GM18520 (cell line): ENCODE measurements at regions not wholly inside any gene's neighbourhood (a gene's known extent, or its start where the extent isn't known, plus 50 kb on each side); places are given as distances from the start of the nearest gene placed in this dataset.
"Not testable (repeated sequence)": the region's sequence is repeated elsewhere in the genome, so short reads cannot be mapped to it uniquely, and the experiment has no call there.

Experiments
- ATAC-seq: cut with Tn5 transposase; IDR thresholded peaks from one replicate; pipeline ENCODE4 v1.9.1; 2021; ENCODE audit not compliant: unreplicated experiment

DNA sequence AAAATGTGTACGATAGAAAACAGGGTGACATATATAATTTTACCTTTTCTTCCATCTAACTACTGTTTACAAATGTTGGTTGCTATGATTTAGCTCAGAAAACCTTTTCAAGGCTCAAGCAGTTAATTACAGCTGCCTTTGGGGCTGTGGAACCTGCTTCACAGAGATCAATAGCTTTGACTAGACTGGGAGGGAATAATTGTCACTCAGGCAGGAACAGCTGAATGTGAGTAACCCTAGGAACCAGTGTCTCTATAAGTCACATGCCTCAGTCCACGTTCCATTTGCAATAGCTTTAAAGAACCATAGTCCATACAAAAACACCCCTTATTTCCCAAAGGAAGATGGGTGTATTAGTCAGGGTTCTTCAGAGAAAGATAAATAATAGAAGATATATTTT is 306.8 kb upstream of the ERCC4 start:
- no peak for ATAC-seq

- no peak for ATAC-seq
Measured at GRCh38 chr16:13621639-13622038, 298.3 kb upstream of the ERCC4 start.

DNA sequence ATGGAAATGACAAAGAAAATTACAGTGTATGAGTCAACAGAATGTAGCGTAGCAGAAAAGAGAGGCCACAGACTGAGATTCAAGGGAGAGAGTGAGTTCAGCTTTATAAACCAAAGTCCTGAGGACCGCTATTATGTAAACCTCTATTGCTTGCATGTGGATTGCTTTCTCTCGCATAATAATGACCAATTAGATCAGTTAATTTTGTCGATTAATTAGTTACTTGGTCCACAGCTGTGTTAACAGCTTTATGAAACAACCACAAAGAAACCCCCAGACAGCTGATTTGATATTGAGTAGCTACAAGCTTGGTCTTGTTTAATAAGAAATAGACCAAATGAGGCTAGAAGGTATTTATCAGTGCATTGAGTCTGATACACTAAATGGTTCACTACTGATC is 291.8 kb upstream of the ERCC4 start:
- no peak for ATAC-seq

DNA sequence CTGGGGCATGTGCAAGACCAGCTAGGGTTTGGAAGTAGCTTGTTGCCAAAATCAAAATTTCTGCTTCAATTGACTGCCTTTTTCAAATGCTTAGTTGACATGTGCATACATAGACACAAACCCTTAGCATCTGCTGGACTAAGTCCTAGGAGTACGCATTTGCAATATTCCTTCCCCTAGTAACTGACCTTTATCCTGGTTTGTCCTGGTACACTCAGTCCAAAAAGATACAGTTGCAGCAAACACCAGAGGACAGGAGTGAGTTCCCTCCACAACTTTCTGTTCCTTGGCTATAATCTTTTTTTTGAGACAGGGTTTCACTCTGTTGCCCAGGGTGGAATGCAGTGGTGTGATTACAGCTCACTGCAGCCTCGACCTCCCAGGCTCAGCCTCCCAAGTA is 290.2 kb upstream of the ERCC4 start:
- ATAC-seq: no peak

GRCh38 chr16:13630374-13630773 is 289.6 kb upstream of the ERCC4 start:
- no peak for ATAC-seq

GRCh38 chr16:13631213-13631767 is 288.7 kb upstream of the ERCC4 start:
- no peak for ATAC-seq

DNA sequence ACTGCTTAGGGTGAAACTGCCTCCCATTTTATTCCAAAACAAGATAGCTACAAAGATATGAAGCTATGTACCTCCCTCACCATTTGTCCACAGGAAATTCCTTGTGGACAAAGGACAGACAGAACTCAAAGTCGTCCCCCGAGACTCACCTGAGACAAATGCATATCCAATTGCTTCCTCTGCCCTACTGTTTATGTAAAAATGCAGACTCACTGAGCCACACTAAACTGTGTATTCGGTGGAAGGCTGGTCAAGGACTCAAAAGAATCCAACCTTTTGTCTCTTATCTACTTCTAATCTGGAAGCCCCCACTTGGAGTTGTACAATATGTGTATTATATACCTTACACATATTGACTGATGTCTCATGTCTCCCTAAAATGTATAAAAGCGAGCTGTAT is 288.0 kb upstream of the ERCC4 start:
- no peak for ATAC-seq

DNA sequence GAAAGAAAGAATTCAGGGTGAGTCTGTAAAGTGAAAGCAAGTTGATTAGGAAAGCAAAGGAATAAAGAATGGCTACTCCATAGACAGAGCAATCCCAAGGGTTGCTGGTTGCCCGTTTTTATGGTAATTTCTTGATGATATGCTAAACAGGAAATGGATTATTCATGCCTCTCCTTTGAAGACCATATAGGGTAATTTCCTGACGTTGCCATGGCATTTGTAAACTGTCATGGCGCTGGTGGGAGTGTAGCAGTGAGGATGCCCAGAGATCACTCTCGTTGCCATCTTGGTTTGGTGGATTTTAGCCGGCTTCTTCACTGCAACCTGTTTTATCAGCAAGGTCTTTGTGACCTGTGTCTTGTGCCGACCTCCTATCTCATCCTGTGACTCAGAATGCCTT is 287.4 kb upstream of the ERCC4 start:
- not testable (repeated sequence) for ATAC-seq

GRCh38 chr16:13633391-13633861 is 286.5 kb upstream of the ERCC4 start:
- no peak for ATAC-seq

DNA sequence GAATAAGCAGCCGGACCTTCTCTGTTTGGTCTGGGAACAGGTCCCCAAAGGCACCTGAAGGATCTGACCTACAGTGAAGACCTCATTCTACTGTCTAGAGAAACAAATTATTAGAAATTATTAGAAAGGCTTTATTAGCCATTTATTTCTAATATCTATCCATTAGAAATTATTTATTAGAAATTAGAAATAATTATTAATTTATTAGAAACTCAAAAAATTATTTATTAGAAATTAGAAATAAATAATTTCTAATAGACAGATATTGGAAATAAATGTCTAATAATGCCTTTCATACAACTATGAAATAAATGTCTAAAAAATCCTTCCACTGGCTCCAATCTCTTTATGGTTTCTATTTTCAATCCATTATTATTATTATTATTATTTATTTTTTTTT is 285.7 kb upstream of the ERCC4 start:
- ATAC-seq: no peak

DNA sequence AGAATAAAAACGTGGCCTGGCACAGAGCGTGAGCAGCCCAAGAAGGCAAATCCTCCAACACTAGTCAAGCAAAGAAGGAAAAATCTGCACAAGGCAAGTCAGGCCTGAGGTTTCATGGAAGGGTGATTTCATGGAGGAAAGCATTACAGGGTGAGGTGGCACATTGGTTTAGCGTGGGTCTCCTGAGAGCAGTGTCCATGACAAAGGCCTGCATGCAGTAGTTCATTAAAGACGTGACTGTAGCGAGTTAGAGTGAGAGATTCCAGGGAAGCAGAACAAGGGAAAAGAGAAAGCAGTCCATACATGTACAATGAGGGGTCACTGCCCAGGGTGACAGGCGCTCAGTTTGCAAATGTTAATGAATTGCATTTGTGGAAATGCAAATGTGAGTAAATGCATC is 285.0 kb upstream of the ERCC4 start:
- no peak for ATAC-seq

DNA sequence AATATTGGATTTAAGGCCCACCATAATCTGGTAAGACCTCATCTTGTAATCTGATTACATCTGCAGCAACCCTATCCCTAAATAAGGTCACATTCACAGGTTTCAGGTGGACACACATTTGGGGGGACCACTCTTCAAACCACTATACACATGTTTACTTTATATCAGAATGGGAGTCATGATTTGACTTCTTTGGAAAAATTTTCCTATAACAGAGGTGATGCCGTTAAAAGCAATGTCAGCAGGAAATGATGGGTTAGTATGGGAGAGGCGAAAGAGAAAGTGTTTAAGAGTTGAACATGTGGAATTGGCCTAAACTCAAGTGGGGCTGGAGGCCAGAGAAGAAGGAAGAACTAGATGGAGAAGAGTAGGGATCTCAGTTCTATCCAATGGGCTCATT is 281.7 kb upstream of the ERCC4 start:
- no peak for ATAC-seq

GRCh38 chr16:13643412-13643811 is 276.5 kb upstream of the ERCC4 start:
- ATAC-seq: no peak

DNA sequence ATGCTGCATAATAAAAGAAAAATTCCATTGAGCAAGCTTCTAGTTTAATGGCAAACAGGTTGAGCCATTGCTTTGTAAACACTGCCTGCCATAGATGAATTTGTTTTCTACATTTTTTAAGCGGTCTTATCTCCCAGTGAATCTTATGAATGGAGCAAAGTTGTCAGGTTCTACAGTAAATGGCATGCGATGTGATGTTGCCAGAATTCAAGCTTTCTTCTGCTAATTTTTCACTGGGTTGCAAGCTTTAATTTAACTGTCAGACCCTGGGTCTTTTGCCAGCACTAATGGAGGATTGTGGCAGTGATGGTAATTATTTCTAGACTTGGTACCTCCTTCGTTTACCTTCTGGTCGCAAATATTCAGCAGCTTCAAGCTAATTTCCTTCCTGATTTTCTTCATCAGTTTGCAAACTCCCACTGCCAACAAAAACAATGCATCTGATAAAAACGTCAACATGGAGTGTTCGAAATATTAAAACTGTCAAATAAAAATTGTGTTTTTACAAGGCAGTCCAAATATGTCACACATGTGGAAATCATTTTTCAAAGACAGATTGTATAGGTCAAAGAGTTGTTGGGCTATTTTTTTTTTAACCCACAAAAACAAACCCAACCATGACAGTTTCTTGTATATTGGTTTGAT is 274.2 kb upstream of the ERCC4 start:
- no peak for ATAC-seq

- ATAC-seq: no peak
Measured at GRCh38 chr16:13660807-13661206, 259.1 kb upstream of the ERCC4 start.

GRCh38 chr16:13665876-13666275 is 254.1 kb upstream of the ERCC4 start:
- ATAC-seq: no peak

- ATAC-seq: no peak
Measured at GRCh38 chr16:13672196-13672595, 247.8 kb upstream of the ERCC4 start.

GRCh38 chr16:13680021-13680889 is 239.7 kb upstream of the ERCC4 start:
- no peak for ATAC-seq

- ATAC-seq: no peak
Measured at GRCh38 chr16:13684819-13685563, 235.0 kb upstream of the ERCC4 start.

GRCh38 chr16:13696017-13696416 is 223.9 kb upstream of the ERCC4 start:
- ATAC-seq: no peak

DNA sequence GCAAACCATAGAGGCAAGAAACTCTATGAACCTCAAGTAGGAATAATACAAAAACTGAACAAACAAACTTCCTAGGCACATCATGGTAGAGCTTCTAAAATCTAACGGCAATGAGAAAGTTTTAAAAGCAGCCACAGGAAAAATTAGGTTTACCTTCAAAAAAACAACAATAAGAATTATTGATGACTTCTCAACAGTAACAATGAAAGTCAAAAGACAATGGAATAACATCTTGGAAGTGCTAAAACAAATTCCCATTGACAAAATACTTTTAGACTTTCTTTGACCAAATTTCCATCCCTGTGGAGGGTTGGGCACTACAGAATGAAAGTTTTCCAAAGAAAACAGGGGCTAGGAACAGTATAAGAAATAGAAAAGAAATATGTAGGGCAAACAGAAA is 222.9 kb upstream of the ERCC4 start:
- ATAC-seq: no peak
